K562 (cell line): ENCODE measurements at regions not wholly inside any gene's neighbourhood (a gene's known extent, or its start where the extent isn't known, plus 50 kb on each side); places are given as distances from the start of the nearest gene placed in this dataset.

Experiments used
- CEBPB ChIP-seq: fragments of 450-650 bp; IDR thresholded peaks from 2 replicates; pipeline ENCODE4 v1.6.1; 2016; ENCODE audit warnings: missing genetic modification characterization, missing compliant biosample characterization
- CEBPZ ChIP-seq: fragments of 150-350 bp; IDR thresholded peaks from 2 replicates; pipeline ENCODE4 v1.6.1; 2014; ENCODE audit warnings: low read depth, mild to moderate bottlenecking, low read length, borderline replicate concordance
- DPF2 ChIP-seq: fragments of 450-650 bp; IDR thresholded peaks from 2 replicates; pipeline ENCODE4 v1.6.1; 2016
- GABPA ChIP-seq: fragments of 200-800 bp; sonication (Bioruptor generic); conservative IDR thresholded peaks from 2 replicates; pipeline ENCODE4 v1.6.1; 2016; ENCODE audit warnings: low read depth, missing genetic modification characterization, missing compliant biosample characterization
- GTF2B ChIP-seq: IDR thresholded peaks from 2 replicates; pipeline ENCODE4 v1.6.1; 2011; ENCODE audit not compliant: insufficient read length; ENCODE audit errors: extremely low read depth
- HSF4 ChIP-seq: fragments of 250-450 bp; sonication (Bioruptor Pico); IDR thresholded peaks from 2 replicates; pipeline ENCODE4 v2.1.2; 2022; ENCODE audit warnings: mild to moderate bottlenecking, moderate library complexity, borderline replicate concordance
- KDM4B ChIP-seq, 2 experiments: fragments of 450-650 bp in 1 of 2; sonication (generic) in 1 of 2; IDR thresholded peaks; 2 replicates each; pipeline ENCODE4 v1.6.1; 2016 to 2017; ENCODE audit warnings: borderline replicate concordance in 2 of 2, antibody characterized with exemption in 1 of 2, low read depth in 1 of 2, mild to moderate bottlenecking in 1 of 2
- MTA2 ChIP-seq: fragments of 450-650 bp; IDR thresholded peaks from 2 replicates; pipeline ENCODE4 v1.6.1; 2016; ENCODE audit warnings: low read depth
- NFE2 ChIP-seq: IDR thresholded peaks from 2 replicates; pipeline ENCODE4 v1.6.1; 2014; ENCODE audit warnings: antibody characterized with exemption, low read depth
- RBM34 ChIP-seq: fragments of 200-400 bp; formaldehyde crosslinking; IDR thresholded peaks from 2 replicates; pipeline ENCODE4 v1.6.1; 2018; ENCODE audit warnings: low read length, borderline replicate concordance; ENCODE audit not compliant: insufficient read depth
- ZNF133 ChIP-seq: fragments of 250-450 bp; sonication (Bioruptor Pico); IDR thresholded peaks from 2 replicates; pipeline ENCODE4 v1.4.0; 2020; ENCODE audit warnings: mild to moderate bottlenecking
- ZNF318 ChIP-seq, 2 experiments: fragments of 450-650 bp; IDR thresholded peaks; 2 replicates each; pipeline ENCODE4 v1.6.1; 2016; ENCODE audit warnings: mild to moderate bottlenecking in 2 of 2, borderline replicate concordance in 1 of 2, low read depth in 1 of 2, moderate library complexity in 1 of 2
- ZNF586 ChIP-seq: fragments of 450-650 bp; formaldehyde crosslinking; conservative IDR thresholded peaks from 2 replicates; pipeline ENCODE4 v1.4.0; 2020; ENCODE audit warnings: mild to moderate bottlenecking, moderate library complexity
- ZNF644 ChIP-seq: fragments of 200-800 bp; sonication (Bioruptor generic); IDR thresholded peaks from 2 replicates; pipeline ENCODE4 v1.6.1; 2016; ENCODE audit warnings: low read depth, missing genetic modification characterization, missing compliant biosample characterization

GRCh38 chr18:62450546-62451410, 72.0 kb upstream of the ZCCHC2 start (continued):
- TF ChIP-seq CEBPZ = no peak
- no peak for TF ChIP-seq ZNF644
- TF ChIP-seq KDM4B (IDR thresholded peaks at IDR 0.05; ENCODE audit: borderline replicate concordance in 2 of 2, low read depth in 1 of 2) = no peak
- TF ChIP-seq GTF2B = no peak
- TF ChIP-seq CEBPB (tag) = no peak
- no peak for TF ChIP-seq ZNF586 (CRISPR knock-in tag)
- 0 out of 4 replicates have a peak, but pooled peaks of 1 of the 2 experiments have one; percentile 30 for TF ChIP-seq ZNF318 (IDR thresholded peaks at IDR 0.05; ENCODE audit: borderline replicate concordance in 1 of 2, low read depth in 1 of 2)
- peak; percentile 91 for TF ChIP-seq NFE2
- no peak for TF ChIP-seq RBM34
- peak; percentile 23; the same call in 1 of the 2 replicates for TF ChIP-seq GABPA (tag)
- no peak for TF ChIP-seq HSF4 (CRISPR knock-in tag)
- TF ChIP-seq ZNF133 (CRISPR knock-in tag) = no peak
- peak; percentile 79 for TF ChIP-seq MTA2
- TF ChIP-seq DPF2 = peak; percentile 78
